SIG-M5 treated with dmso at 0.1 percent for 504 hours (cell line): ENCODE measurements at regions not wholly inside any gene's neighbourhood (a gene's known extent, or its start where the extent isn't known, plus 50 kb on each side); places are given as distances from the start of the nearest gene placed in this dataset.
"Not testable (repeated sequence)": the region's sequence is repeated elsewhere in the genome, so short reads cannot be mapped to it uniquely, and the experiment has no call there.

Experiments
- DNase-seq: peaks from one replicate; lab custom pipeline; 2025; ENCODE audit not compliant: unreplicated experiment; lab: John Stamatoyannopoulos, UW

GRCh38 chr18:27311114-27311513 is 126.0 kb upstream of the CHST9 start:
- DNase-seq, result no peak

- no peak for DNase-seq
Observed at GRCh38 chr18:27301615-27302378, 116.7 kb upstream of the CHST9 start.

DNA sequence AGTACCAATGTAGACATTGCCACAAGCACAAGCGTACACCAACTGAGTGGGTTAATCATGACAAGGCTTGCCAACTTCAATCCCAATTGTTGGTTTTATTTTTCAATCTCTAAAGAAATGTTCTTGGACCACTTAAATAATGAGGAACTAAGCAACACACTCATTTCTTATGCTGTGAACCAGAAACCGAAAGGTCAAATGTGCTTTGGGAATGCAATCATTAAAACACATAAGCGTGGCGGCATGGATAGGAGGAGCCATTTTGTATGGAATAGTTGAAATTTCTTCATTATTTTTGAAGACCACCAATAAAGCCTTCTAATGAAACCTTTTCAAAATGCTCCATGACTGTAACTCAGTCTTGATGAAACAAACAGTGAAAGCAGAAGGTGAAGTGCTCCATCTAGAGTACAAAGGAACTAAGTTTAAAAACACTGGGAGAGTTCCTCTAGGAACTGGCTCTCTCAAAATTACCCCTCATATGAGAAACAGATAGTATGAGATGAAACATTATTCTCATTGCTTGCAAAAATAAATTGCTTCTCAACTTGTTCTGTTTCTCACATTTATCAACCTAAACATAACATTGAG is 113.2 kb upstream of the CHST9 start:
- DNase-seq, result peak; percentile 9

- not testable (repeated sequence) for DNase-seq
Observed at GRCh38 chr18:27285973-27286562, 101.0 kb upstream of the CHST9 start.

DNA sequence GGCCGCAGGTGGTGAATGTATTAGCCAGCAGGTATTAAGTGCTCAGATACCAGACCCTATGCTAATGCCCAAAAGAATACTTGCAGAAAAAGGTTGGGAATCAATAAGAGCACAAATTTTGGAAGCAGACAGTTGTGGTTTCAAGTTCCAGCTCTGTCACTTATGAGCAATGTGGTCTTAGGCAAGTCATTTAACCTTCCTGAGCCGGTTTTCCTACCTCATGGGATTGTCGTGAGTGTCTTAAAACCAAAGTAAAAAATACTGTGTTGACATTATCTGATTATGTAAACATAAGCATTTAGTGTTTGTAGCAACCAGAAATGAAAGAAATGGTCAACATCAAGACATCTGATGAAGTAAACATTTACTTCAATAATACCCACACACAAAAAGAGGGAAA is 93.0 kb upstream of the CHST9 start:
- no peak for DNase-seq

DNA sequence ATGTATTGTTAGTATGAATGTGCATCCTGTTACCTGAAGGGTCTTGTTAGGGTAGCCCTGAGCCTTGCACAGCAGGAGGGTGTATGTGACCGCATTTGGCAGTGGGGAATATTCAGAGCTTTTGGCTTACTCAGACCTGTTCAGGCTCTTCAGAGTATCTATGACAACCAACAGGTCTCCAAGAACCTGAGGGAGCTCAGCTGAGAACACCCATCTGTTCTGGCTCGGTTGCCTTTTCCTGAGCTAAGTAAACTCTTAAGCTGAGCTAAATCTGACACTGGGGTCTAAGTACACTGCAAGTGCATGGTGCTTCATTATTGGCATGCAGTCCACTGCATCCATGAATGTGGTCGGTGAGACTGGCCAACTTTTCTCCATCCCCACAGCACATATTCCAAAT is 92.4 kb upstream of the CHST9 start:
- DNase-seq, result no peak

- no peak for DNase-seq
Observed at GRCh38 chr18:27276886-27277285, 91.8 kb upstream of the CHST9 start.

GRCh38 chr18:27276479-27276878 is 91.4 kb upstream of the CHST9 start:
- DNase-seq, result no peak

DNA sequence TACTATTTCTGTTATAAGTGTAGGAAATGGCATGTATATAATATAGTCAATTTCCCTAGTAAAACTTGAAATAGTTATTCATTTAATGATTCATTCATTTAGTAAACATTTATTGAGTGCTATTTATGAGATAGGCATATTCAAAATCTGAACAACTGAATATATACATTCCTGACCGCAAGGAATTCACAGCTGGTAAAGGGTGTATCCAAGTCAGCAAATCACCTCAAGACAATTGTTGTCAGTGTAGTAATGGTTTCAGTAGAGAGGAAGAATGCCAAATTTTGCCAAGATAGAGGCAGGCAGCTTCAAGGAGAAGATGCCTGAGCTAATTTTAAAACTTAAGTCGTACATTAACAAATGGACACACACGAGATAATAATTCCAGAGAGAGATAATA is 89.8 kb upstream of the CHST9 start:
- DNase-seq, result no peak

DNA sequence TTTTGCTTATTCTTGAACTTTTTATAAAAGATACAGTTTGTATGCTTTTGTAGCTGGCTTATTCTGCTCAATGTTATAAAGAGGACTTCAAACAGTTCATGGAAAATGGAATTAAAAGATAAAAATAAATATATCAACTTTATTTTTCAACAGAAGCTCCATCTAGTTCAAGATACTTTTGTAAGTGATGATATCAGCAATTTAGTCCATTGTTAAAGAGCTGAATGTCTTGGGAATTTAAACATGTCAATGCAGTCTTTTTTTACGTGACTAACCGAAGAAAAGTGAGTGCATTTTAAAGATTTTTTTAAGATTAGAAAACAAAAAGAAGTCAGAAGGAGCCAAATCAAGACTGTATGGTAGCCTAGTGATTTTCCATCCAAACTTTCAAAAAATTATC is 85.4 kb upstream of the CHST9 start:
- DNase-seq, result no peak

- DNase-seq, result no peak
Observed at GRCh38 chr18:27263369-27263768, 78.3 kb upstream of the CHST9 start.

- DNase-seq, result no peak
Observed at GRCh38 chr18:27261769-27262549, 76.9 kb upstream of the CHST9 start.

DNA sequence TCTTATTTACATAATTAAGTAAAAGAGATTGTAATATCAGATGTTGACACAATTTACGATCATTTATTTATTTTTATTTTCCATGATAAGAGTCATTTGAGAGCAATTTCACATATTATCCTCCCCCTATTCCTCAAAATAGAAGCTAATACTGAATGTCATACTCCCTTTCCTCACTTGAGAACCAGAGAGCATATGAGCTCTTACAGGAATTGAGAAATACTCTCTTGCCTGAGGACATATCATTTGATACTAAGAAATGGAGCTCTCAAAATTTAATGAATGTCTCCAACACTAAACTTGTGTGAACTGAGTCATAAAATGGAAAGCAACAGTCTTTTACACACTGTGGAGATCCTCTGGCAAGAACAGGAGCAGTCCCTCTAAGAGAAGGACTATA is 68.5 kb upstream of the CHST9 start:
- no peak for DNase-seq

- no peak for DNase-seq
Observed at GRCh38 chr18:27250471-27250870, 65.4 kb upstream of the CHST9 start.

GRCh38 chr18:27249933-27250332 is 64.8 kb upstream of the CHST9 start:
- DNase-seq, result no peak

DNA sequence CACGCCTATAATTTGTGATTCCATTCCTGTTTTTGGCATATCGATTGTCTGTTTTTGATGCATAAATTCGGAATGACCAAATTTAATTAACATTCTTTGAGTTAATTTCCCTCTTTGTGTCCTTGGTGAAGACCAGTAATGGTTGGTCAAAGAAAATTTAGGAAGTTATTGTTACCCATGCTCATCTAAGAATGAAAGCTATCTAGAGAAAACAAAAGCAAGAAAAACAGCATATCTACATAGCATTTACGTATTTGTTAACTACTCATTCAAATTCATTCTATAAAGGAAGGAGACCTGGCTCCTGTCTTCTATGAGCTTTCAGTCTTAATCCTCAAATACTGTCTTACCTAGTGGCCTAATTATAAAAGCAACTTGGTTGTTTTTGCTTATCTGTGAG is 59.2 kb upstream of the CHST9 start:
- no peak for DNase-seq

DNA sequence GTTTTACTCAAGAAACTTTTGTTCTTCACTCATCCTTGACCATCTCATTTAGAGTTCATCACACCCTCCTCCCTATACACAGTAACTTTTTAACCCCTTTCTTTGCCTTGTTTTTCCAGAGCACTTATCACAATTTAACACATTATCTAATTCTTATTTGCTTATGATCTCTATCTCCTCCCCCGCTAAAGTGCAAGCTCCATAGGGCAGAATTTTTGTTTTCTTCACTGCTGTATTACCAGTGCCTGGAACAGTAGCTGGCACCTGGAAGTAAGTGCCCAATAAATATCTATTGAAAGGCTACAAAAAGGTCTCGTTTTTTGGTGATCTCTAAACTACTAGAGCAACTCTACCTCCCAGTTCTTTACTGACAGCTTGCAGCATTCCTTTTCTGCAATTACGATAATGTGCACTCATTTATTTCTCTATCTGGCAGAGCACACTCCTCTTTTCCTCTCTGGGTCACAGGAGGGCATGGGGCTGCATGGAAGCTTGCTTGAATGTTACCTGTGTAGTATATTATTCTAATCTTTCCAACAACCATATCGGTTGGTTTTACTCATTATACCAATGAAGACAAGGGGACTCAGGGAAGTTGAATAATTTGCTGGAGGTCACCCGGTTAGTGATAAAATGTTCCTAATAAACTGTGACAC is 57.4 kb upstream of the CHST9 start:
- DNase-seq, result no peak

DNA sequence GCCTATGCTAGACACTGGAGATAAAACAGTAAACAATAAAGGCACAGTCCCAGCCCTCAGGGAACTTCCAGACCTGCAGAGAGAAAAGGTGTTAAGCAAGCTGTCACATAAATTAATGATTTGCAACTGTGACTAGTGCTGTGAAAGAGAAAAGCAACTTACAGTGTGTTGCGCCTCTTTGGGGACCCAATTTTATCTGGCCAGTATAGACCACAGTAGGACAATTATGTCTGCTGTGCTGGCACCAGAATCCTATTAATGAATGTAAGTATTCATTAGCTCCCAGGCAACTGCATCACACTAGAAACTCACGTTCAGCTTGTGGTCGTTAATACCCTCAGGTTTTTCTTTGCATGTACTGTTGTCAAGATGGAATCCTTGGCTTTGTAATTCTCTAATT is 55.3 kb upstream of the CHST9 start:
- DNase-seq, result no peak

GRCh38 chr18:27239669-27240068 is 54.6 kb upstream of the CHST9 start:
- DNase-seq, result no peak

- no peak for DNase-seq
Observed at GRCh38 chr18:27235218-27235870, 50.2 kb upstream of the CHST9 start.
